Muscle of arm (tissue), 1 donor: ENCODE measurements at regions not wholly inside any gene's neighbourhood (a gene's known extent, or its start where the extent isn't known, plus 50 kb on each side); places are given as distances from the start of the nearest gene placed in this dataset.

Experiments used
- DNase-seq: peaks from one replicate; pipeline ENCODE4 v3.0.0-alpha.2; 2013

DNA sequence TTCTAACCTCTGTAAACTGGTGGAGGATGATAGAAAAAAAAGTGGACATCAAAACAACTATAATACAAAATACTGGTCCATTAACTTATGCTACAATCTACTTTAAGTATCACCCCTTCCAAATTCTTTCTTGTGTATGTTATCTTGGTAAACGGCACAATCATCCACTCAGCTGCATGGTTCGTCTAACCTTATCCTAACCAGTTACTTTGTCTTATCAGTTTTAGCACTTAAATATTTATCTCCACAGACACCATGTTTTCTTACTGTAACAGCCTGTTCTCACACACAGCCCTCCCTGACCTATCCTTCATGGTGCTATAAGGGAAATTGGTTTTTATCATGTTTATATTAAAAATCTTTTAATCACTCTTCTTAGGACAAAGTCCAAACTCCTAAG is 157.2 kb downstream of the PTGER3 start:
- no peak for DNase-seq

GRCh38 chr1:70891051-70891843 is 156.4 kb downstream of the PTGER3 start:
- no peak for DNase-seq

GRCh38 chr1:70892140-70892539 is 155.5 kb downstream of the PTGER3 start:
- DNase-seq: no peak

- no peak for DNase-seq
These were observed 154.7 kb downstream of the PTGER3 start for GRCh38 chr1:70892930-70893329.

- DNase-seq: no peak
These were observed 154.2 kb downstream of the PTGER3 start for GRCh38 chr1:70893381-70893780.

DNA sequence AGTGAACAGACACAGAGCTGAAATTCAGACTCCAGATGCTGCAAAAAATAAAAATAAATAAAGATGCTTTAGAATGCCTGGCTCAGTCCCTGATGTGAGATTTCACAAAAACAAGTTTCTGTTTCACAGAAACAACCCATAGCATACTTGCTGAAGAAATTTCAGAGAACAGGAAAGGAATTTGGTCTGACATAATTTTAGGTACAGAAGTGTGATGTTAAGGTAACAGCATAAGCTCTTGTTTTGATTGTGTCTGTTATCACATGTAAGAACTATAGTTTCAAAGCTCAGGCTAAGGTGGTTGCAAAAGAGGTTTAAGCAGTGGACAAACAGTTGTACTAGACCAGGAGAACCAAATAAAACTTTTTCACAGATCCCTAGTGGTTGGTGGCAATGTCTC is 152.1 kb downstream of the PTGER3 start:
- DNase-seq: no peak

DNA sequence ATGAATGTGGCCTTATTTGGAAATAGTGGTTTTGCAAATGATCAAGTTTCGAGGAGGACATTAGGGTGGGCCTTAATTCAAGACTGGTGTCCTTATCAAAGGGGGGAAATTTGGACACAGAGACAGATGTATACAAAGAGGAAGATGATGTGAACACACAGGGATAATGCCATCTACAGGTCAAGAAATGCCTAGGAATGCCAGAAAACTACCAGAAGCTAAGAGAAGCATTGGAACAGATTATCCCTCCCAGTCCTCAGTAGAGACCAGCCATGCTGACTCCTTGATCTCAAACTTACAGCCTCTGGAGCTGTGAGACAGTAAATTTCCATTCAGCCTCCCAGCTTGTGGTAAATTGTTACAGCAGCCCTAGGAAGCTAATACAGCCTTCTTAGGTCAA is 151.4 kb downstream of the PTGER3 start:
- no peak for DNase-seq

DNA sequence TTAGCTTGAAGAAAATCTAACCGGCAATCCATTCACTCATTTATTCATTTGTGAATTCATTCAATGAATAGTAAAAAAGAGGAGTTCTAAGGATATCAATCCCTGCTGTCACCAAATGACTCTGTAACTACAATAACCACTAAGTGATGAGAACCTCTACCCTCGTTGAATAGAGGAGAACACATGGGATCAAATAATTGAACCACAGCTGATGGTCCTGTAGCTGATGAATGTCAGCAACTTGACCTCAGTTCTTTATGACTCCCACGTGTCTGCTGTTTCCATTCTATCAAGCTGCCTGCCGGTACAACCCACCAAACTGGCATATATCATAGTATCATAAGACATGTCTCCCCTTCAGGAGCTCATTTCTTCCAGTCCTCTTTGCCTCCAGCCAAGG is 150.3 kb downstream of the PTGER3 start:
- no peak for DNase-seq

DNA sequence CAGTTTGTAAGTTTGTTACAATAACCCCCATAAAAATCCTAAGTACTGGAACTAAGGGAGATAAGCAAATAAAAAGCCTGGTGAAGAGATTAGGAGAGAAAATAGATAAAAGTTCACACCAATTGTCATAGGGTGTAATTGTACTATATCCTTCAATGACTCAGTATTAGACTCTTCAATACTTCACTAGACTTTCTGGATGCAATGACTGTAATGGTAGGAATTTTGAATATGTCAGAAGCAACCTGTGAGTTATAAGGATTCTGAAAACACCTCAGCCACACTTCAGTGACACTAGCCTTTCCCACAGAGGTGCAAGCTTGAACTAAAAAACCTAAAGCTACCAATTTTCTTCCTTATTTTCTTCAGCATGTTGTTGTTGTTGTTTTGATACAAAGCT is 147.9 kb downstream of the PTGER3 start:
- DNase-seq: no peak

DNA sequence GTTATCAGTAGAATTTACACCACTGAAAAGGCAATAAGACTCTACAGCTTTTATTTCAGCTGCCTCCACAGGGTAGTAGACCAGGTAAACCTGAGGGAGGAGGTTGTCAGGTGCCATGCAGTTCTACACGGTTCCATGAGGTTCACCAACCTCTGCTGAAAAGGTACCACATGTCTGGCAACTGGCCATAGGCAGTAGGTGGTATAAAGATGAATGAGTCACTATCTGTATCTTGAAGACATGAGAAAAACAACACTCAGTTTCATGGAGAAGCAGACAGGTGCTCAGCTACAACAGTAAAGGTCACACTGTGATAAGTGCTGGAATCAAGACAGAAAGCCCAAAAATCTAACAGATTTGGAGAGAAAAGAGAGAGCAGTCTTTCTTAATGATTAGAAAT is 145.4 kb downstream of the PTGER3 start:
- DNase-seq: no peak

- no peak for DNase-seq
These were observed 140.8 kb downstream of the PTGER3 start for GRCh38 chr1:70906800-70907199.

- DNase-seq: no peak
These were observed 139.9 kb downstream of the PTGER3 start for GRCh38 chr1:70907563-70908310.

DNA sequence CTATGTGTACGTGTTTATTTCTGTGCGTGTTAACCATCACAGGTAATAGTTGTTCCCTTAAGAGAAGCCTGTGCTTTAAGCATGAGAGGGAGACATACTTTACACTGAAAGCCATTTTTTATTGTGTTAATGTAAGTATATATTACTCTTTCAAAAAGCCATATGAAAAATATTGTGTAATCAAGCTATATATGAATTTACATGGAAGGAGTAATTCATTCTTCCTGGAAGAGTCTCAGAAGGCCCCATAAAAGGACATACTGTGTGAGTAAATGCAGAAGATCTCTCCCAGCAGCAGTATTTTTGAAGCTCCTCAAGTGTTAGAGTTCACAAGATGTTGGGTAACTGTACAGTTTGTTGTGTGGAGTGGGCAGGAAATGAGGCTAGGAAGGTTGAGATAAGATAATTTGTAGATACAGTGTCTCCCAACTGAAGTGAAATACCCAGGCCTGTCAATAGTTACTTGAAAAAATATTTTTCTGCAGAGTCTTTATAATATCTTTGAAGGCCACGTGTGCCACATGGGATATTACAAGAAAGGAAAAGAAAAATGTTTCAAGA is 138.3 kb downstream of the PTGER3 start:
- DNase-seq: no peak

- DNase-seq: no peak
These were observed 137.6 kb downstream of the PTGER3 start for GRCh38 chr1:70910013-70910412.

DNA sequence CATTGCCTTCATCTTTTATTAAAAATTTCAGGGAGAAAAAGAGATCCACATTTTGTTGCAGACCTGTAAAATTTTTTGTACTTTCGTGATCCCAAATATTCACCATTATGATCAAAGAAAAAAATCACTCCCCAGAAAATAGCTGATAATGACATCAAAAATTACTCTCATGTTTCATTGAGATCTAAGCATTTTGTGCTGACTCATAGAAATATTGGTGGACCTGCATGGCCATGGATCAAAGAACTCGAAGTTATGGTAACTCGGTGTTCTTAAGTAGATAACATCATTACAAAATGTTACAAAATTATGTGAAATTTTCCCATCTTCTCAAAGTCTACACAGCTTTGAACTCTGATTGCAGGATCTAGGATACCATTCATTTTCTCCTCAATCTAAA is 135.8 kb downstream of the PTGER3 start:
- no peak for DNase-seq

DNA sequence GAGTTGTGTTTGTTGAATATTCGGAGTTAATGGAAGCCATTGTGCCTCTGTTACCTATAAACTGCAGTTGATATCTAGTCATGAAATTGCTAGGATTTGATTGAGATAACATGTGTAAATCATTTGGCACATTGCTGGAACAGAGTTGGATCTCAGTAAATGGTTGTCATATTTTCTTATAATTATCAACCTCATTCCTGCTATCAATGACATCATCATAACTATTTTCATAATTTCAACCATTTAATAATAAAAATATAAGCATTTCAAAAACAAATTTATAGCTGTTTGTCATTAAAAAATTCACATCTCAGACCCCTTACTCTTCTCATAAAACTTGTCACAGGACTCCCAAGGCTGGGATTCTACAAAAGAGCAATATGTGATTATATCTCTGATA is 133.4 kb downstream of the PTGER3 start:
- DNase-seq: no peak

GRCh38 chr1:70915258-70916033 is 132.2 kb downstream of the PTGER3 start:
- DNase-seq: no peak

DNA sequence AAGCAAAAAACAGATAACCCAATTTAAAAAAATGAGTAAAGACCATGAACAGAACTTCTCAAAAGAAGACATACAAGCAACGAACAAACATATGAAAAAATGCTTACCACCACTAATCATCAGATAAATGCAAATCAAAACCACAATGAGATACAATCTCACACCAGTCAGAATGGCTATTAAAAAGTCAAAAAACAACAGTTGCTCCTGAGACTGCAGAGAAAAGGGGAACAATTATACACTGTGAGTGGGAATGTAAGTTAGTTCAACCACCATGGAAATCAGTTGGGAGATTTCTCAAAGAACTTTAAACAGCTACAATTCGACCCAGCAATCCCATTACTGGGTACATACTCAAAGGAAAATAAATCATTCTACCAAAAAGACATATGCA is 131.6 kb downstream of the PTGER3 start:
- no peak for DNase-seq

- DNase-seq: no peak
These were observed 127.8 kb downstream of the PTGER3 start for GRCh38 chr1:70919706-70920323.
